COR-L47 (cell line): ENCODE measurements at regions not wholly inside any gene's neighbourhood (a gene's known extent, or its start where the extent isn't known, plus 50 kb on each side); places are given as distances from the start of the nearest gene placed in this dataset.
"Not testable (repeated sequence)": the region's sequence is repeated elsewhere in the genome, so short reads cannot be mapped to it uniquely, and the experiment has no call there.

ENCODE experiments used
- DNase-seq: peaks from one replicate; lab custom pipeline; 2025; lab: John Stamatoyannopoulos, UW

DNA sequence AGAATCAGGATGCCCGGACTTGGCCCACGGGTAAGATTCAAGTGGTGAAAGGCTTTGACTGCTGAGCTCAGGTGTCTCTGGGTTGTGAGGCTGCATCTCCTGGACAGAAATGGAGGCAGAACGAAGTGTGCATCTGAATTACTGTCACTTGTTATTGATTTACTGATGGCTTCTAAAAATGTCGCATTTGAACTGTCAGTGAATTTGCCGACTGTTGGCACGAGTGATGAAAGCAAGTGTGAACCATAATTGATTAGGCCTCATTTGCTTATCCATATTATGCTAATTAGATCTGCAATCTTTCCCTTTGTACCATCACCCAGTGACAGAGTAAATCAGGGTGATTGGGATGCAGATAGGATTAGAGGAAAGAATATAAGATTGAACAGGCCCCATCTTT is 252.4 kb downstream of the NUF2 start:
- no peak for DNase-seq

DNA sequence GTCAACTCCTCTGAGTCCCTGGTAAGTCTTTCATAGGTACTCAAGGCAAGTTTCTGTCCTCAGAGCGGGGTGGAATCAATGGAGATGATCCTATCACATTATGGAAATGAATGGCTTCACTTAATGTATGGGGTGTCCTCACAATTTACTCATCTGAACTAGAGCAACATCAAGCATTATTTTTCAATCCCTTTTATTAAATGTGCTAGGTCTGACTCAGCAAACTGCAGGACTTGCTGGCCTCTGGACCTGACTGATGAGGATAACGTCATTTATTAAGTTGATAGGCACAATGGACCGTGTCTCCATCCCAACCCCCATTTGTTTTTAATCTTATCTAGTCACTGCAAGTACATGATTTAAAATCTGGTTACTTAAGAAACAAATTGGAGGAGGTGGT is 259.2 kb downstream of the NUF2 start:
- DNase-seq = no peak

DNA sequence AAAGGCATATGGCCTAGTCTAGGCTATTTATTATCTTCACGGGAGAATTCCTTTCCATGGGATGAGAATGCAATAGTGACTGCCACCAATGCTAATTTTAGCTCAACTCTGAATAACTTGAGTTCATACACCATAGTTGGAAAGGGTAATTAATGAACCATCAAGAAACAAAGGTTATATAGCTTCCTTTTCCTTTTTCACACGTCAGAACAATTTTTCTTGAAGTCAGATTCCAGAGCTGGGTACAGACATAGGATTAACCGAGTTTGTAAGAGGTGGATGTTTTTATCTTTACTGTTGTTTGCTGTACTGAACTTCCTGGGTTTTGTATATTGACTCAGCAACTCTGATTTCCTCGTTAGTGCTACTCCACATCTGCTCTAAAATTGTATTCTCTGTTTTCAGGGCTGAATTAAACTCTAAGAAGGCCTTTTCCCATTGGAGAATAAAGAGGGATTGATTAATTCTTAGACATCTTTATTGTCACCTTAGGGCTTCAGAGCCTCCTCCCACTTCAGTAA is 262.0 kb downstream of the NUF2 start:
- DNase-seq = no peak

DNA sequence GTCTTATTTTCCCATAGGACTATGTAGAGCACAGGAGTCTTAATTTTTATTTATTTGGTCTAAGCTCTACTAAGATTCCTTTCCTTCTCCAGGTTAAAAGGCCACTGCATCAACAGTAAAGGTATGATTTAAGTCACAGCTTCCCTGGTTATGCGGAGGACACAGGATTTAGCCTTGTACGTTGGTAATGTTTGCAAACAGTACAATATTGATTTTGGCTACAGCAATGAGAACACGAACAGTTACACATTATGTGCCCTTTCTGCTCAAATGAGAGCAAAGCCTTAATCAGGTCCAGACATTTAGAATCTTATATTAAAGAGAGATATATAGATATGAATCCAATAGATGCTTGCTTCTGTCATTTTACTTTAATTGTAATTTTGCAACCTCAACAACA is 264.0 kb downstream of the NUF2 start:
- DNase-seq = no peak

DNA sequence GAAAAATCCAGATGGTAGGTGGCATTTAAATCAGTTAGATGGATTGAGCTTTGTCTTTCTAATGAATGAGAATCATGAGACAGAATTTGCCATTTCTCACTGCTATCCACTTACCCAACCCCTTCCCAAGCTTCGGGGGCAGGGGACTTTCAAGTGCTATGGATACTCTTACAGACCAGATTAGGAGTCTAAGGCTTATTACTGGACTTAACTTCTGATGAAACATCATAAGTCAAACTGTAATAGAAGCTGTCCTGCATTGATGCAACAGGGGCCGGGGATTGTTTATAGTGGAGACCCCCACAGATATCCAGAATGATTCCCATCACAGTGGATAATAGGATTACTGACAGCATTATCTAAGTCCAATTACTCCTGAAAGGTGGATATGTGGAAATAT is 267.0 kb downstream of the NUF2 start:
- no peak for DNase-seq

DNA sequence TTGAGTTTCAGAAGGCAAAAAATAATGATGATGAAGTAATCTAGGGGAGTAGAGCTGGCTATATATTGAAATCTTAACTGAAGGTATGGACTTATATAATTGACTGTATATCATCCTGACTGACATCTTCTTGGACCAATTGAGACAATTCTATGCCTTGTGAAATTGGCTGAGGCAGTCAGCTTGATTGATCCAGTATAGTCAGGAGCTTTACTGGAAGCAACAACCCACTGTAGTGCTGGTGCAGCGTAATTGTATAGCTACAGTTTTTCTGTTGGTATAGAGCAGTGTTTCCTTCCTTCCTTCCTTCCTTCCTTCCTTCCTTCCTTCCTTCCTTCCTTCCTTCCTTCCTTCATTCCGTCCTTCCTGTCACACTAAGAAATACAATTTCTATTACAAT is 268.0 kb downstream of the NUF2 start:
- no peak for DNase-seq

DNA sequence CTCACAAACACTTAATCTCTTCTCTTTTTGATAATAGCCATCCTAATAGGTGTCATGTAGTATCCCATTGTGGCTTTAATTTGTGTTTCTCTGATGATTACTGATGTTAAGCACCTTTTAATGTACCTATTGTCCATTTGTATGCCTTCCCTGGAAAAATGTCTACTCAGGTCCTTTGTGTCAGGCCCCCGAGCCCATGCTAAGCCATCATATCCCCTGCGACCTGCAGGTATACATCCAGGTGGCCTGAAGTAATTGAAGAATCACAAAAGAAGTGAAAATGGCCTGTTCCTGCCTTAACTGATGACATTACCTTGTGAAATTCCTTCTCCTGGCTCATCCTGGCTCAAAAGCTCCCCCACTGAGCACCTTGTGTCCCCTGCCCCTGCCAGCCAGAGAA is 269.4 kb downstream of the NUF2 start:
- DNase-seq = not testable (repeated sequence)

DNA sequence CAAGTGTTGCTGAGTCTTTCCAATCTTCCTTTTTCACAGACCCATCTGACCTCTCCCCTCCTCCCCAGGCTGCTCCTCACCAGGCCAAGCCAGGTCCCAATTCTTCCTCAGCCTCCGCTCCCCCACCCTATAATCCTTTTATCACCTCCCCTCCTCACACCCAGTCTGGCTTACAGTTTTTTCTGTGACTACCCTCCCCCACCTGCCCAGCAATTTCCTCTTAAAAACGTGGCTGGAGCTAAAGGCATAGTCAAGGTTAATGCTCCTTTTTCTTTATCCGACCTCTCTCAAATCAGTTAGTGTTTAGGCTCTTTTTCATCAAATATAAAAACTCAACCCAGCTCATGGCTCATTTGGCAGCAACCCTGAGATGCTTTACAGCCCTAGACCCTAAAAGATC is 270.9 kb downstream of the NUF2 start:
- not testable (repeated sequence) for DNase-seq

DNA sequence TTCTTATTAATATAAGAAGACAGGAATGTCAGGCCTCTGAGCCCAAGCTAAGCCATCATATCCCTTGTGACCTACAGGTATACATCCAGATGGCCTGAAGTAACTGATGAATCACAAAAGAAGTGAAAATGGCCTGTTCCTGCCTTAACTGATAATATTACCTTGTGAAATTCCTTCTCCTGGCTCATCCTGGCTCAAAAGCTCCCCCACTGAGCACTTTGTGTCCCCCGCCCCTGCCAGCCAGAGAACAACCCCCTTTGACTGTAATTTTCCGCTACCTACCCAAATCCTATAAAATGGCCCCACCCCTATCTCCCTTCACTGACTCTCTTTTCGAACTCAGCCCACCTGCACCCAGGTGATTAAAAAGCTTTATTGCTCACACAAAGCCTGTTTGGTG is 274.4 kb downstream of the NUF2 start:
- DNase-seq = not testable (repeated sequence)

DNA sequence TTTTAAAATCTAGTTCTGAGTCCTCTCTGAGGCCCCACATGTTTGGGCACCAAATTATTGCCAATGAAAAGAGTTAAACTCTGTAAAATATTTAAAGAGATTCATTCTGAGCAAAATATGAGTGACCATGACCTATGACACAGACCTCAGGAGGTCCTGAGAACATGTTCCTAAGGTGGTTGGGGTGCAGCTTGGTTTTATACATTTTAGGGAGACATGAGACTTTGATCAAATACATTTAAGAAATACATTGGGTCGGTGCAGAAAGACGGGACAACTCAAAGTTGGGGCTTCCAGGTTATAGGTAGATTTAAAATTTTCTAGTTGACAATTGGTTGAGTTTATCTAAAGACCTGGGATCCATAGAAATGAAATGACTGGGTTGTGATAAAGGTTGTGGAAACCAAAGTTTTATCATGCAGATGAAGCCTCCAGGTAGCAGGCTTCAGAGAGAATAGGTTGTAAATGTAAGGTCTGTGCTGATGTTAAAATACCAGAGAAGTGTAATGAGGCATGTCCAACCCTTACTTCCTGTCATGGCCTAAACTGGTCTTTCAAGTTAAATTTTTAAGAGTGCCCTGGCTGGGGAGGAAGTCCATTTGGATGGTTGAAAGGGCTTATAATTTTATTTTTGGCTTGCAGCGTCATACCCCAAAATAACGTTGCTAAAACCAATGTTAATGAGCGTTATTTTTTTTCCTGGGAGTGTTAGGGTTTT is 274.9 kb downstream of the NUF2 start:
- no peak for DNase-seq

DNA sequence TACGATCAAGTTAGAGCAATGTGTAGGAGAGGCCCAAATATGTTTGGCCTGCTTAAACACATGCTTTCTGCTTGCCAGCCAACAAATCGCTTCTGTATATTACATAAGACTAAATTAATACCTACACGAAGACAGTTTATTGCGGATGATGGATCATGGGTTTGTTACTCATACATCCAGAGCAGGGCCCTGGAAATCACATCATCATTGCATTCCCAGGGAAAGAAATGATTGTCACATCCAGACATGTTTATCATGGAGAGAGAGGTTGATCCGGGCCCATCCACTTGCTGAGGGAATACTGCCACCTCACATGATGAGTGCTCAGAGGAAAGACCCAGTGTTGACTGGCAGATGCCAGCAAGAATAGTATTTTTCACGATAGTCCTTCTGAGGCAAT is 282.6 kb downstream of the NUF2 start:
- DNase-seq = no peak

DNA sequence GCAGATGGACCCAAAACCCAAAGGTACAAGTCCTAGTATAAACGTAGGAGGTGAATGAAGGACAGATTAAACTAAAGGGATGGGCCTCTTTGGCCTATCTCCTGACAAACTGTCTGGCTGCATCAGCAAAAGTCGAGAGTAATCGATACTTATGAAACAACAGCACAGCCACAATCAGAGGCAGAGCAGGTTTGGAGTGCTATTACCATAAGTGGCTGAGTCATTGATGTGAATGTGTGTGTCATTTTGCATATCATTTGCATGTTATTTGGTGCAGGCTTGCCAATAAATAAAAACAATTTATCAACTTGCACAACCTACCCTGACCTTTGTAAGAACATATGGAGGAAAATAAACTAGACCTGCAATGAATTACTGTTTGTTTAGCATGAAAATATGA is 283.1 kb downstream of the NUF2 start:
- no peak for DNase-seq

DNA sequence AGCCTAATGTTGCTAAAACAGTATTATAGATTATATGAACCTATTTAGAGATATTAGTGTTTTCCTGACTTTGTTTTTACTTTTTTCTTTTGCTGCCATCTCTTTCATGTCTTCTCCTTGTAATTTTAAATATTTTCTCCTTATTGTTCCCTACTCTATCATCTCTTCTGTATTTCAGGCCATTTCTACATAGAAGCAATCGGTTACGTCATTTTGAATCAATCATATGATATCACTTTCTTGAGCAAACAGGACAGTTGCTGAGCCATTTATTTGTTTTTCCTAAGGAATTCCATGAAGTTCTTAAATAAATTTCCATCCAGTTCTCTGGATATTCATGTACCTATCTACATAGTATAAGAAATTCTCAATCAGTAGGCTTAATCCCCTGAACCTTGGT is 287.2 kb downstream of the NUF2 start:
- DNase-seq = no peak

DNA sequence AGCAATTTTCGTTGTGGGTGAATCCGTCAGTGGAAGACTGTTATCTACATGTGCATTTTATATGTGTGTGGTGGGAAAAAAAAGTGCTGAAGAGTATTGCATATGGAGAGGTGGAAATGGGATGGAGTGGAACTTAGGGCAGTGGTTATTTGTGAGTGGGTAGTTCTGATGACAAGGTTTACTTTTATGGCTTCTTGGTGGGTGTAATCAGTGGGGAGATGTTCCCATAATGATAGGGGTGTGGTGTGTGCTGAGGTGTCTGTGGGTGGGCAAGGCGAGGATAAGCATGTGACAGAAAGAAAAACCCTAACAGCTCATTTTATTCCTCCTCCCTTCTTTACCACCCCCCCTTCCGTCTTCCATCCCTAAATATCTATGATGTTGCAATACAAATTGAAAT is 288.1 kb downstream of the NUF2 start:
- no peak for DNase-seq

DNA sequence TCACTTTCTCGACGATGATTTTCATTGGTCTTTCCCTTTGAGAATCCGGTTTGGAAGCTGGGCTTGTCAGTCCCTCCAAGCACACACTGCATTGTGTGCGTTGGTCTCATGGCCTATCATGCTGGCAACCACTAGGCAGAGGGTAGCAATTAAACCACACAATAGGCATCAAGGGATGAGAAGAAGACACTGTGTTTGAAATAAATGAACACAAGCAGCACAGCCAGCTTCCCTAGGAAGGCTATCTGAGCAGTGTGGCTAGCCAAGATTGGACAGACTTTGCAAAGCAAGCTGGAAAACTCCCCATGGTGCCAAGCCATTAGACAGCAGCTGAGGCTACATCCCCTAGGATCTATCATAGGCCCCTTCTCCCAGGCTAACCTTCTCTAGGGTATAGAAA is 288.7 kb downstream of the NUF2 start:
- peak; percentile 93 for DNase-seq

DNA sequence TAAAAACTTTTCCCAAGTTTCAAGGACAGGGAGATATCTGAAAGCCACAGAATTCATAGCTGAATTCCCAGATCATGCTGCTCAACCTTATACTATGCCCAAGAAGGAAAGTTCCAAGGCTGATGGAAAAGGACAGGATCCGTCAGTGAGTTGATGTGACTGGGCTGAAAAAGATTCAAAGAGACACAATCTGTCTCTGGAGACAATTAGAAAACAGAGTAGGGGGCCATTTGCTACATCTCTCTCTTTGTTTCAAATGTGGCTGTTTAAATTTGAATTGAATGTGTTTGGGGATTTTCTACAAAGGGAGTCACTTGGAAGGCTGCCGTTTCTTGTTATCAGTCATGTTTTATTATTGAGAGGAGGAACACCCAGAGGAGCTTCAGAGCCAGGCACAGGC is 292.6 kb downstream of the NUF2 start:
- DNase-seq = no peak

DNA sequence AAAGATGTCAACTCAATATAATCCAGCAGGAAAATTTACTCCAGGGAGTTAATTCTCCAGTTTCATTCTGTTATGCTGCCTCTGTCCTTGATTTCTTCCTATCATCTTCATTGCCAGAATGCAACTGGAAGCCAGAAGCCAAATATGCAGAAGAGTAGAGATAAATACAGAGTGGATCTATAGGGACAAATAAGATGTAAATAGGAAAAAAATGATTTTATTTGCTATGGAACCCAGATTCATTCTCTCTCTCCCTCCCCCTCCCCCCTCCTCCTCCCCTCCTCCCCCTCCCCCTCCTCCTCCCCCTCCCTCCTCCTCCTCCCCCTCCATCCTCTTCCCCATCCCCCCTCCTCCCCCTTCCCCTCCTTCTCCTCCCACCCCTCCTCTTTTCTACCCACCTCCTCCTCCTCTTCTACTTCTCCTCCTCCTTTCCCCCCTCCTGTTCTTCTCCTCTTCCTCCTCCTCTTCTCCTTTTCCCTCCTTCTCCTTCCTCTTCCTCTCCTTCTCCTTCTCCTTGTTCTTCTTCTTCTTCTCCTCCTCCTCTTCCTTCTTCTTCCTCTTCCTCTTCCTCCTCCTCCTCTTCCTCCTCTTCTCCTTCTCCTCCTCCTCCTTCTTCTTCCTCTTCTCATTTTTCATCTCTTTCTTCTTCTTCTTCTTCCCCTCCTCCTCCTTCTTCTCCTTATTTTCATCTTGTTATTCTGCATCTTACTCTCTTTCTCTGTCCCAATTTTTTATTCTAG is 306.4 kb downstream of the NUF2 start:
- no peak for DNase-seq

DNA sequence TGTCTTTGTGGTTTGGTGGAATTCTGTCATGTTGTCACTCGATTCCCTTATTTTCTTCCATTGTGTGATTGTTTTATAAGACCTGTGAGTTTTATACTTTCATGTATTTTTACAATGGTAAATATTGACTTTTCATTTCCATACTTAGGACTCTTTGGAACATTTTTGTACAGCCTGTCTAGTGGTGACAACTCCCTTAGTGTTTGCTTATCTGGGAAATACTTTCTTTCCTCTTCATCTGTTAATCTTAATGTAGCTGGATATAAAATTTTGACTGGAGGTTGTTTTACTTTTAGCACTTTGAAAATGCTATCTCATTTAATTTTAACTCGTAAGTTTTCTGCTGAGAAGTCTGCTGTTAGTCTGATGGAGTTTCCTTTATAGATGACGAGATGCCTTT is 310.5 kb downstream of the NUF2 start:
- no peak for DNase-seq

DNA sequence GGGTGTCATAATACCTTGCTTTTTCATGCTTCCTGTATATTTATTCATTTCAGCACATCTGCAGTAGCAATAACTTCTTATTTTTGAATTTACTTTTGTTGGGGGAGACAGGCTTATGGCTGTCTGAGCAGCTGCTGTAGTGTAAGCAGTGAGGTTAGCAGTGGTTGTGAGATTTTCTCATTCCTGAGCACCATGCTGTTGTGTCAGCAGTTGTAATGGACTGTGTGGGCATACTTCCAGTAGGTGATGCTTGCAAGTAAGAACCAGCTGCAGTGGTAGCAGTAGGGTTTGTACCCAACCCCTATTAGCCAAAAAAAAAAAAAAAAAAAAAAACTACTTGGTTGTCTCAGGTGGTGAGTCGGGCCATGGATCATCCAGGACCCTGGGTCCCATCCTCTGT is 311.6 kb downstream of the NUF2 start:
- DNase-seq = no peak

DNA sequence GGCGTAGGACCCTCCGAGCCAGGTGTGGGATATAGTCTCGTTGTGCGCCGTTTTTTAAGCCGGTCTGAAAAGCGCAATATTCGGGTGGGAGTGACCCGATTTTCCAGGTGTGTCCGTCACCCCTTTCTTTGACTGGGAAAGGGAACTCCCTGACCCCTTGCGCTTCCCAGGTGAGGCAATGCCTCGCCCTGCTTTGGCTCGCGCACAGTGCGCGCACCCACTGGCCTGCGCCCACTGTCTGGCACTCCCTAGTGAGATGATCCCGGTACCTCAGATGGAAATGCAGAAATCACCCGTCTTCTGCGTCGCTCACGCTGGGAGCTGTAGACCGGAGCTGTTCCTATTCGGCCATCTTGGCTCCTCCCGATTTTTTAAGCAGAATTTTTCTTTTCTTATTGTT is 323.9 kb downstream of the NUF2 start:
- not testable (repeated sequence) for DNase-seq

DNA sequence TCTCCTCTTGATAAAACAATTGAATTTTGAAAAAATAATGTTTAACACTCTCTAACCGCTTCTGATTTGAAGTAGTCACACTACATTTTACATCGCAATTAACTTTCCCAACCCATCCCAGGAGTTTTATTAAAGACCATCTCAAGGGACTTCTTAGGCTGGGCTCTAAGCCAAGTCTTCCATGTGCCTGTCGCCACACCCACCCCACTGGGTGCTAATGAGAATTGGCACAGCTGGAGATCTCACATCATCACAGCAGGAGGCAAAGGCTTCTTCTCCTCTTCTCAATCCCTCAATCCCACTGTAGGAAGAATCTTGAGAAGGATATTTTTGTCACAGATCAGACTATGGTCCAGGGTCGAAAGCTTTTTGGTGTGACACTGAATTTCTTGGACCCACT is 328.9 kb downstream of the NUF2 start:
- DNase-seq = peak; percentile 90

DNA sequence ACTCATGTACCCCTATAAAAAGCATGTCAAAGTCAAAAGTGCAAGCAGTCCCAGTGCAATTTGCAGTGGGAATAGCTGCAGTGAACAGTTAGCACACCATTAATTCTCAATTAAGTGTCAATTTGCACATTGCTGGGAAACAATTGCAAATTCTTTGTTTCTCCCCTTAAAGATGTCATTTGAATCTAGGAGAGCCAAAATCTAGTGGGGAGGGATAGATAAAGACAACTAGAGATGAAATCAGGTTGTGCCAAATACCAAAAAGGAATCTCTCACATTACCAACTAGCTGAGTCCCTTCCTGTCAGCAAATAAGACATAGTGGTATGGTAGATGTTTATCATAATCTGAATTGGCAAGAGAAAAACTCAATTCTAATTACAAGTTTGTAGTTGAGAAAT is 330.7 kb downstream of the NUF2 start:
- no peak for DNase-seq

DNA sequence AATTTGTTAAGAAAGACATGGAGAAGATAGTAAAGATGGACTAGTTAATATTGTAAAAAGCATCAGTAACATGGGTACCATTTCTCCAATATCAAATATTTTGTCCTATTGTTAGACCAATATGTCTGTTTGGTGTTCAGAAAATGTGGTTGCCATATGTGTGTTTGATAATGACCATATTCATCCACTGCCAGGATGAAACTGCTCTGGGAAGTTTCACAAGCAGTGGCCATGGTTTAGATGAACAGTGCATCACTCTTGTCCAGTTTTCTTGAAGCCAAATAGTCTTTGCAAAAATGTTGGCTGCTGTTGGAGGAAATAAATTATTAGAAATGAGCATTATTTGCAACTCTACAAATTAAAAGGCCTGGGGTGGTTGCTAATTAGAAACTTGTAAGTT is 333.8 kb downstream of the NUF2 start:
- no peak for DNase-seq
